Endothelial cell of umbilical vein (primary cell): ENCODE measurements at regions not wholly inside any gene's neighbourhood (a gene's known extent, or its start where the extent isn't known, plus 50 kb on each side); places are given as distances from the start of the nearest gene placed in this dataset.

Source experiments
- EZH2 ChIP-seq: IDR thresholded peaks from 2 replicates; pipeline ENCODE4 v1.6.1; 2012; ENCODE audit warnings: borderline replicate concordance, low read depth, mild to moderate bottlenecking, moderate library complexity, low read length, inconsistent platforms; ENCODE audit not compliant: severe bottlenecking
- JUN ChIP-seq: IDR thresholded peaks from 2 replicates; pipeline ENCODE4 v1.6.1; 2011; ENCODE audit warnings: borderline replicate concordance, low read depth; ENCODE audit not compliant: insufficient read length, insufficient read depth
- POLR2A ChIP-seq: IDR thresholded peaks from 2 replicates; pipeline ENCODE4 v1.6.1; 2012; ENCODE audit warnings: low read depth, mild to moderate bottlenecking, control low read depth, low read length
- POLR2AphosphoS5 ChIP-seq: IDR thresholded peaks from 2 replicates; pipeline ENCODE4 v1.6.1; 2012; ENCODE audit warnings: low read depth, mild to moderate bottlenecking, control low read depth, low read length, moderate library complexity; ENCODE audit not compliant: insufficient read depth
- TF ChIP-seq, protein P1 (sequence below), 2 donors: IDR thresholded peaks; 1 replicate in 1 of 2; 2 replicates in 1 of 2; pipeline ENCODE4 v1.5.1; 2011; ENCODE audit warnings: low read length in 2 of 2, mild to moderate bottlenecking in 2 of 2, moderate library complexity in 2 of 2, control low read depth in 1 of 2, inconsistent platforms in 1 of 2, low read depth in 1 of 2; ENCODE audit not compliant: insufficient read depth in 1 of 2; ENCODE audit errors: extremely low read depth in 1 of 2

DNA sequence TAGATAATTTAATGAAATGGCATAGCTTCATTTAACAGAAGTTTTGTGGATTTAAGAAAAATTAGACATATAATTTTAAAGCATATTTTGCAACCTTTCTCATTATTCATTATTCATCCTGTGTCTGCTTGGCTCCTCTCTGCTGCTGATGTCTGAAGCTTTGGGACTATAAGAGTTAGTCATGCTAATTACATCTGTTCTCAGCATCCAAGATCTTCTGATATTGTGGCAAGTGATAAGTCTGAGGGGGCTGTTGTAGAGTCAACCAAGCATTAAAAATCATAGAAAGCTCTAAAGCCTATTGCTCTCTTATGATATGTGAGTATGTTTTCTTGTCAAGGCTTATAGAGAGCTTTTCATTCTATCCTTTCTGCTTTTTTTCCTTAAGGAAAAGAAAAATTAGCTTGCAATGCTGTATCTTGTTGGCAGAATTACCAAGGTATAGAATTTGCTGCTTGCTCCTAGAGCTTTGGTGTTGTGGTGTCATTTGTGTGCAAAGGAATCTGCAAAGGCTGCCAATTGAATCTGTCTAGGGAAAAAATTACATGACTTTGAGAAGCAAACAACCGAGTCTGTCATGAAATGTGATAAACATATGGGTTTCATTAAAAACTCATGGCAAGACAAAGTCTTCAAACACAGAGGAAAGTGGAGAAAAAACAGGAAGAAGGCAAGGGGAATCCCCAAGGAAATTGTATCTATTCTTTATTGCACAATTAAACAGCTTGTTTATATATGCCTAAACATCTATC is 156.1 kb upstream of the DAB2 start:
- TF ChIP-seq, protein P1, sequence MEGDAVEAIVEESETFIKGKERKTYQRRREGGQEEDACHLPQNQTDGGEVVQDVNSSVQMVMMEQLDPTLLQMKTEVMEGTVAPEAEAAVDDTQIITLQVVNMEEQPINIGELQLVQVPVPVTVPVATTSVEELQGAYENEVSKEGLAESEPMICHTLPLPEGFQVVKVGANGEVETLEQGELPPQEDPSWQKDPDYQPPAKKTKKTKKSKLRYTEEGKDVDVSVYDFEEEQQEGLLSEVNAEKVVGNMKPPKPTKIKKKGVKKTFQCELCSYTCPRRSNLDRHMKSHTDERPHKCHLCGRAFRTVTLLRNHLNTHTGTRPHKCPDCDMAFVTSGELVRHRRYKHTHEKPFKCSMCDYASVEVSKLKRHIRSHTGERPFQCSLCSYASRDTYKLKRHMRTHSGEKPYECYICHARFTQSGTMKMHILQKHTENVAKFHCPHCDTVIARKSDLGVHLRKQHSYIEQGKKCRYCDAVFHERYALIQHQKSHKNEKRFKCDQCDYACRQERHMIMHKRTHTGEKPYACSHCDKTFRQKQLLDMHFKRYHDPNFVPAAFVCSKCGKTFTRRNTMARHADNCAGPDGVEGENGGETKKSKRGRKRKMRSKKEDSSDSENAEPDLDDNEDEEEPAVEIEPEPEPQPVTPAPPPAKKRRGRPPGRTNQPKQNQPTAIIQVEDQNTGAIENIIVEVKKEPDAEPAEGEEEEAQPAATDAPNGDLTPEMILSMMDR (IDR thresholded peaks at IDR 0.05; ENCODE audit: extremely low read depth in 1 of 2, insufficient read depth in 1 of 2, low read depth in 1 of 2, low read length in 2 of 2) = no peak
- TF ChIP-seq POLR2A (no peak), POLR2AphosphoS5 (no peak), EZH2 (no peak), JUN (no peak)
